ENCODE measurements at regions not wholly inside any gene's neighbourhood (a gene's known extent, or its start where the extent isn't known, plus 50 kb on each side); places are given as distances from the start of the nearest gene placed in this dataset.

DNA sequence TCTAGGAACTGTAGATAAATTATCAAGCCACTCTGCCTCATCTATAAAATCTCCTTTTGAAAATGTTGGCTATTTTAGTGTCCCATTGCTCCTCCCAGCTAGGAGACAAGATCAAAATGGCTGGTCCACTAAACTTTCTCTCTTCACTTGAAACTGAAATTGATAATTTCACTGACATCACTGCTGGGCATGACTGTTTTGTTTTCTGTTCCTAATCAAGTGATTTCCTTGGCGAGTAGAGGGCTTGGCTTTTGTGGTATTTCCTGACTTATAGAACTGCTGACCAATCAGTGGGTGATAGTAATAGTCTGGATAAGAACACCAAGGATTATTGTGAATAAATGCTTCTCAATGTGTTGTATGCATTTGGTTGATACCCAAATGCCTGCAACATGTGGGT is 2152.9 kb downstream of the ARAP2 start:
- Histone ChIP-seq H3K9me3 (ENCODE audit: low read depth) (no peaks in the 10 kb centered on the region), H4K20me1 (ENCODE audit: insufficient read depth) (no peaks in the 10 kb centered on the region), H3K27me3 (replicated peaks; ENCODE audit: insufficient read depth) (no peaks in the 10 kb centered on the region), H3K36me3 (ENCODE audit: low read depth) (no peaks in the 10 kb centered on the region), H3K9ac (no peak overlapping the region), H2AFZ (0 out of 2 replicates have a peak overlapping the region, but pooled peaks have one; percentile 27), H3K4me3 (no peak overlapping the region), H3F3A (ENCODE audit: insufficient read depth) (no peaks in the 10 kb centered on the region), H3K27ac (no peak overlapping the region), H3K4me2 (ENCODE audit: unreplicated experiment) (no peak overlapping the region), H3K79me2 (ENCODE audit: insufficient read depth) (no peaks in the 10 kb centered on the region), H3K9me2 (ENCODE audit: insufficient read depth) (no peaks in the 10 kb centered on the region), H3K4me1 (ENCODE audit: insufficient read depth) (no peaks in the 10 kb centered on the region)
- 68 to 76% methylated on average over 1 of the region's 1 CpG for WGBS, 2 experiments (ENCODE audit: low coverage in 1 of 2, low lambda C conversion rate in 2 of 2, missing lambda C conversion rate in 2 of 2)
- in situ Hi-C loops (cut with MboI), result no loop called here
- no peak for TF ChIP-seq EZH2phosphoT487 (IDR thresholded peaks at IDR 0.05; ENCODE audit: insufficient read depth, low read depth)
- TF ChIP-seq EZH2 (IDR thresholded peaks at IDR 0.05; ENCODE audit: insufficient read depth, poor library complexity, severe bottlenecking), result no peak
- DNase-seq, result no peak

GRCh38 chr4:34094114-34094513 is 2150.2 kb downstream of the ARAP2 start:
- Histone ChIP-seq H3K4me3 (no peak overlapping the region), H2AFZ (no peak overlapping the region), H4K20me1 (ENCODE audit: insufficient read depth) (no peaks in the 10 kb centered on the region), H3K36me3 (ENCODE audit: low read depth) (no peaks in the 10 kb centered on the region), H3K27ac (no peak overlapping the region), H3K9ac (no peak overlapping the region), H3K9me2 (ENCODE audit: insufficient read depth) (no peaks in the 10 kb centered on the region), H3K4me1 (ENCODE audit: insufficient read depth) (no peaks in the 10 kb centered on the region), H3K79me2 (ENCODE audit: insufficient read depth) (no peaks in the 10 kb centered on the region), H3K9me3 (ENCODE audit: low read depth) (no peaks in the 10 kb centered on the region), H3F3A (ENCODE audit: insufficient read depth) (no peaks in the 10 kb centered on the region), H3K4me2 (ENCODE audit: unreplicated experiment) (no peak overlapping the region), H3K27me3 (replicated peaks; ENCODE audit: insufficient read depth) (no peaks in the 10 kb centered on the region)
- TF ChIP-seq EZH2phosphoT487 (IDR thresholded peaks at IDR 0.05; ENCODE audit: insufficient read depth, low read depth) (no peak), EZH2 (IDR thresholded peaks at IDR 0.05; ENCODE audit: insufficient read depth, poor library complexity, severe bottlenecking) (no peak)
- in situ Hi-C loops (cut with MboI), result no loop called here
- DNase-seq, result no peak

- Histone ChIP-seq H3K9me3 (ENCODE audit: low read depth) (no peaks in the 10 kb centered on the region), H3K36me3 (ENCODE audit: low read depth) (no peaks in the 10 kb centered on the region), H3K4me1 (ENCODE audit: insufficient read depth) (peaks cover 9% of the 10 kb centered on the region), H2AFZ (no peak overlapping the region), H3K27ac (no peak overlapping the region), H3K27me3 (replicated peaks; ENCODE audit: insufficient read depth) (no peaks in the 10 kb centered on the region), H3K4me3 (no peak overlapping the region), H4K20me1 (ENCODE audit: insufficient read depth) (no peaks in the 10 kb centered on the region), H3F3A (ENCODE audit: insufficient read depth) (no peaks in the 10 kb centered on the region), H3K9ac (no peak overlapping the region), H3K4me2 (ENCODE audit: unreplicated experiment) (no peak overlapping the region), H3K79me2 (ENCODE audit: insufficient read depth) (no peaks in the 10 kb centered on the region), H3K9me2 (ENCODE audit: insufficient read depth) (0 out of 2 replicates have a peak, but pooled peaks cover 3% of the 10 kb centered on the region)
- peak; percentile 13 for DNase-seq
- in situ Hi-C loops (cut with MboI), result no loop called here
- no peak for TF ChIP-seq EZH2 (IDR thresholded peaks at IDR 0.05; ENCODE audit: insufficient read depth, poor library complexity, severe bottlenecking)
- no peak for TF ChIP-seq EZH2phosphoT487 (IDR thresholded peaks at IDR 0.05; ENCODE audit: insufficient read depth, low read depth)
- WGBS, 2 experiments (ENCODE audit: low coverage in 1 of 2, low lambda C conversion rate in 2 of 2, missing lambda C conversion rate in 2 of 2), result 42 to 48% methylated on average over 1 of the region's 1 CpG
Observed at GRCh38 chr4:34105311-34105710, 2139.0 kb downstream of the ARAP2 start.

DNA sequence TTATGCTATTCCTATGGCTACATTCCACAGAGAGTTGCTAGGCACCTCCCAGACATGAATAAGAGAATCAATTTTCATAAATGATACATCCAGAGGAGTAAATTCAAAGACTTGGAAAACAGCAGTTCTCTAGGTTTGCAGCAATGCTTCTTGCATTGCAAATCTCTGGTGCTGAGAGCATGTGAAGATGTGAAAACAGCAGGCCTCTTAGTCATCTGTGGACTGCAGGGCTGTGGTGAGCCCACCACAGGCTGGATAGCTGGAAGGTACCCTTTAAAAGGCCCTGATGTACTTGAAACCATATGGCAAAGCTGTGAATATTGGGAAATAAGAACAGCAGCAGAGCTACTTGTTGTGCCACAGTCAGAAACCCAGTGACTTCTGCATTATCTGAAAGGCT is 2135.9 kb downstream of the ARAP2 start:
- TF ChIP-seq EZH2phosphoT487 (IDR thresholded peaks at IDR 0.05; ENCODE audit: insufficient read depth, low read depth) (no peak), EZH2 (IDR thresholded peaks at IDR 0.05; ENCODE audit: insufficient read depth, poor library complexity, severe bottlenecking) (no peak)
- no peaks in the 10 kb centered on the region for H3K36me3 ChIP-seq (ENCODE audit: low read depth)
- H3K9me2 ChIP-seq (ENCODE audit: insufficient read depth), result 0 out of 2 replicates have a peak, but pooled peaks cover 3% of the 10 kb centered on the region
- DNase-seq, result peak; percentile 11
- H3K4me1 ChIP-seq (ENCODE audit: insufficient read depth), result peaks cover 9% of the 10 kb centered on the region
- no peak overlapping the region for H3K4me3 ChIP-seq
- no peaks in the 10 kb centered on the region for H3K79me2 ChIP-seq (ENCODE audit: insufficient read depth)
- H3K9ac ChIP-seq, result no peak overlapping the region
- no peaks in the 10 kb centered on the region for H3K9me3 ChIP-seq (ENCODE audit: low read depth)
- no peak overlapping the region for H3K27ac ChIP-seq
- H3F3A ChIP-seq (ENCODE audit: insufficient read depth), result no peaks in the 10 kb centered on the region
- no peak overlapping the region for H2AFZ ChIP-seq
- in situ Hi-C loops (cut with MboI), result no loop called here
- no peaks in the 10 kb centered on the region for H3K27me3 ChIP-seq (replicated peaks; ENCODE audit: insufficient read depth)
- H4K20me1 ChIP-seq (ENCODE audit: insufficient read depth), result no peaks in the 10 kb centered on the region
- no peak overlapping the region for H3K4me2 ChIP-seq (ENCODE audit: unreplicated experiment)

GRCh38 chr4:34112573-34112972 is 2131.7 kb downstream of the ARAP2 start:
- Histone ChIP-seq H3K9ac (no peak overlapping the region), H3K79me2 (ENCODE audit: insufficient read depth) (no peaks in the 10 kb centered on the region), H3K4me1 (ENCODE audit: insufficient read depth) (no peaks in the 10 kb centered on the region), H3K36me3 (ENCODE audit: low read depth) (no peaks in the 10 kb centered on the region), H3K4me3 (no peak overlapping the region), H4K20me1 (ENCODE audit: insufficient read depth) (no peaks in the 10 kb centered on the region), H3F3A (ENCODE audit: insufficient read depth) (no peaks in the 10 kb centered on the region), H2AFZ (no peak overlapping the region), H3K4me2 (ENCODE audit: unreplicated experiment) (no peak overlapping the region), H3K9me3 (ENCODE audit: low read depth) (no peaks in the 10 kb centered on the region), H3K9me2 (ENCODE audit: insufficient read depth) (peaks cover 3% of the 10 kb centered on the region; the same call in 1 of the 2 replicates), H3K27me3 (replicated peaks; ENCODE audit: insufficient read depth) (no peaks in the 10 kb centered on the region), H3K27ac (no peak overlapping the region)
- in situ Hi-C loops (cut with MboI), result no loop called here
- no peak for DNase-seq
- TF ChIP-seq EZH2 (IDR thresholded peaks at IDR 0.05; ENCODE audit: insufficient read depth, poor library complexity, severe bottlenecking) (no peak), EZH2phosphoT487 (IDR thresholded peaks at IDR 0.05; ENCODE audit: insufficient read depth, low read depth) (no peak)
- 87 to 88% methylated on average over 2 of the region's 2 CpGs for WGBS, 2 experiments (ENCODE audit: low coverage in 1 of 2, low lambda C conversion rate in 2 of 2, missing lambda C conversion rate in 2 of 2)
